ENCODE measurements at regions not wholly inside any gene's neighbourhood (a gene's known extent, or its start where the extent isn't known, plus 50 kb on each side); places are given as distances from the start of the nearest gene placed in this dataset.

DNA sequence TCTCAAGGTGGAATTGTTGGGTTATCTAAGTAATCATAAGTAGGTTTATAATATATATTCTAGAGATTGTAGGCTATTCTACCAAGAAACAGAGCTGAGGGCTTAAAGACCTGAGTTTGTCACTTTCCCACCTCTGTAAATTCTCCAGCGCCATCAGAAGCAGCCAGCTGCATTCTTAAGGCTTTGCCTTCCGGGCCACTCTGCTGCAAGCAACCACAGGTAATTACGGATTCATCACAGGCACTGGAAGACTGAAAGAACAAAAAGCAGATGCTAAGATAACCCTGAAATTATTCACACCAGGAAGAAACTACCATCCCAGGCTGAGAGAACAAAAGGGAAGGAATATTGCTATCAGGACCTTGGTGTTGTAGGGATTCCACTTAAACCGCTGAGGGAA lies 137.8 kb upstream of the JCAD start:
- TF ChIP-seq POLR2A (IDR thresholded peaks at IDR 0.05; ENCODE audit: low read depth, low read length) (no peak), POLR2AphosphoS5 (IDR thresholded peaks at IDR 0.05; ENCODE audit: low read depth, low read length) (no peak)
